ENCODE measurements at regions not wholly inside any gene's neighbourhood (a gene's known extent, or its start where the extent isn't known, plus 50 kb on each side); places are given as distances from the start of the nearest gene placed in this dataset.

- TF ChIP-seq ZNF292 (tag by site-specific recombination; IDR thresholded peaks at IDR 0.05; ENCODE audit: borderline replicate concordance, low read depth) = no peak
- no peak for TF ChIP-seq CTCF (tag by site-specific recombination; IDR thresholded peaks at IDR 0.05)
Measured at GRCh38 chr7:115332691-115333090, 410.8 kb downstream of the MDFIC start.
